ENCODE measurements at regions not wholly inside any gene's neighbourhood (a gene's known extent, or its start where the extent isn't known, plus 50 kb on each side); places are given as distances from the start of the nearest gene placed in this dataset.
"Not testable (repeated sequence)": the region's sequence is repeated elsewhere in the genome, so short reads cannot be mapped to it uniquely, and the experiment has no call there.

GRCh38 chr14:106348873-106349540 is 822.6 kb downstream of the TMEM121 start:
- peak; percentile 86 for DNase-seq (ENCODE audit: low spot score)

GRCh38 chr14:106349678-106350457 is 823.5 kb downstream of the TMEM121 start:
- DNase-seq (ENCODE audit: low spot score): not testable (repeated sequence)

- not testable (repeated sequence) for DNase-seq (ENCODE audit: low spot score)
These were observed 828.8 kb downstream of the TMEM121 start for GRCh38 chr14:106355007-106355791.

- not testable (repeated sequence) for DNase-seq (ENCODE audit: low spot score)
These were observed 829.7 kb downstream of the TMEM121 start for GRCh38 chr14:106355881-106356642.

GRCh38 chr14:106356643-106356930 is 830.2 kb downstream of the TMEM121 start:
- not testable (repeated sequence) for DNase-seq (ENCODE audit: low spot score)

GRCh38 chr14:106359157-106359887 is 832.9 kb downstream of the TMEM121 start:
- DNase-seq (ENCODE audit: low spot score): peak; percentile 62

- not testable (repeated sequence) for DNase-seq (ENCODE audit: low spot score)
These were observed 839.0 kb downstream of the TMEM121 start for GRCh38 chr14:106365371-106365770.

DNA sequence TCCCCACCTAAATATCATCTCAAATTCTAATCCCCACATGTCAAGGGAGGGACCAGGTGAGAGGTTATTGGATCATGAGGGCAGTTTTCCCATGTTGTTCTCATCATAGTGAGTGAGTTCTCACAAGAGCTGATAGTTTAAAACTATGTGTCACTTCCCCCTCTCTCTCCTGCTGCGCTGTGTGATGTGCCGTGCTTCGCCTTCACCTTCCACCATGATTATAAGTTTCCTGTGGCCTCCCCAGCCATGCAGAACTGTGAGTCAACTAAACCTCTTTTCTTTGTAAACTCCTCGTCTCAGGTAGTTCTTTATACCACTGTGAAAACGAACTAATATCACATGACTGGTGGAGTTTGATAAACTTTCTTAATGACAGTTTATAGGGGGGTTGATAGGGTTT is 839.5 kb downstream of the TMEM121 start:
- DNase-seq (ENCODE audit: low spot score): not testable (repeated sequence)

- DNase-seq (ENCODE audit: low spot score): not testable (repeated sequence)
These were observed 840.6 kb downstream of the TMEM121 start for GRCh38 chr14:106366971-106367370.

GRCh38 chr14:106369456-106369855 is 843.1 kb downstream of the TMEM121 start:
- DNase-seq (ENCODE audit: low spot score): not testable (repeated sequence)

DNA sequence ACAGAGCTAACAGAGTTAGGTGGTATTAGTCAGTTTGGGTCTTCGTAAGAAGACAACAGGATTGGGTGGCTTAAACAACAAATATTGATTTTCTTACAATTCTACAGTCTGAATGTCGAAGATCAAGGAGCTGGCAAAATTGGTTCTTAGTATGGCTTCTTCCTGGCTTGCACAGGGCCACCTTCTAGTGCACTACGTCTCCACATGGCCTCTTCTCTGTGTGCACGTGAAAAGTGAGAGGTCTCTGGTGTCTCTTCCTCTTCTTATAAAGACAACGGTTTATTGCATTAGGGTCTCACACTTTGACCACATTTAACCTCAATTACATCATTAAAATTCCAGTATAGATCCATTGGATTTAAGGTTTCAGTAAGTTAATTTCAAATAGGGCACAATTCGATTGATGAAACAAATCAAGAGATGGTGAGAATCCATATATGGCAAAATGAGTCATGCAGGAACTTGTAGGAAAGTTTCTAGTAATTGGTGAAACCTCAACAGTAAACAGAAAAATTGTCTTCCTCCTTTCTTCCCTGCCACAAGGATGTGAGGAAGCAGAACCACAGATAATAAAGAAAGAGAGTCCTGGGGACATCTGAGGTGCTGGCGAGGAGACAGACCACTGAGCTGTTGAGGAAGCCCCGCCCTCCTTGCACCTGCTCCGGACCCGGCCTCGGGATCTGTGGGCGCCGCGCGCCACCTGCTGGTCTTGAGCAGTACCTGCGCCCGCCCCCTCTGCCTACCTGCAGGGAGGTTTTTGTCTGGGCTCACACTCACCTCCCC is 846.7 kb downstream of the TMEM121 start:
- DNase-seq (ENCODE audit: low spot score): peak; percentile 79

- DNase-seq (ENCODE audit: low spot score): not testable (repeated sequence)
These were observed 847.3 kb downstream of the TMEM121 start for GRCh38 chr14:106373653-106374110.

- DNase-seq (ENCODE audit: low spot score): no peak
These were observed 851.0 kb downstream of the TMEM121 start for GRCh38 chr14:106377432-106377831.

- peak; percentile 37 for DNase-seq (ENCODE audit: low spot score)
These were observed 851.8 kb downstream of the TMEM121 start for GRCh38 chr14:106378191-106378590.

DNA sequence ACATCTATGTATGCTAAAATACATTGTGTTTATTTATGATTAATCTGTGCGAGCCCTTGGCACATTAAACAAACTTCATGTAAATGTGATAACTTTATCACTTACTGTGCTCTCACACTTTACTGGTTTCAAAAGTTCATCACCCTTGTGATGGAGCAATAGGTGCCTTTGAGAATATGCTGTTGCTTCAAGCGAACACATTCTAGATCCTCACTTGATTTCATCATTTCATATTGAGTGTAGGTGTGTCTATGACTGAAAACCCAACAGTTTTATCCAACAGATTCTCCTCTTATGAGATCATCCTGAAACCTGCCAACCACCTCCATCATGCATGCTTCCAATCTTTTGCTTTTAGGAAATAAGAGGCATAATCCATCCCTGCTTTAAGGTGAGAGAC is 854.4 kb downstream of the TMEM121 start:
- DNase-seq (ENCODE audit: low spot score): no peak

- DNase-seq (ENCODE audit: low spot score): not testable (repeated sequence)
These were observed 862.8 kb downstream of the TMEM121 start for GRCh38 chr14:106389186-106389585.

DNA sequence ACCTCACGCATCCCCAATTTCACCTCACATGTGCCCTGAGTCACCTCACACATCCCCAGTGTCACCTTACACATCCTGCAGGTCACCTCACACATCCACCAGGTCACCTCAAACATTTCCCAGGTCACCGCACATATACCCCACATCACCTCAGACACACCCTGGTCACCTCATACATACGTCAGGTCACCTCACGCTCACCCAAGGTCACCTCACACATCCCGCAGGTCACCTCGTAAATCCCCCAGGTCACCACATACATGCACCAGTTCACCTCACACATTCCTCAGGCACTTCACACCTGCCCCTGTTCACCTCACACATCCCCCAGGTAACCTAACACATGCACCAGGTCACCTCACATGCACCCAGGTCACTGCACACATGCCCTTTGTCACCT is 864.0 kb downstream of the TMEM121 start:
- DNase-seq (ENCODE audit: low spot score): no peak

GRCh38 chr14:106390947-106391346 is 864.6 kb downstream of the TMEM121 start:
- no peak for DNase-seq (ENCODE audit: low spot score)

DNA sequence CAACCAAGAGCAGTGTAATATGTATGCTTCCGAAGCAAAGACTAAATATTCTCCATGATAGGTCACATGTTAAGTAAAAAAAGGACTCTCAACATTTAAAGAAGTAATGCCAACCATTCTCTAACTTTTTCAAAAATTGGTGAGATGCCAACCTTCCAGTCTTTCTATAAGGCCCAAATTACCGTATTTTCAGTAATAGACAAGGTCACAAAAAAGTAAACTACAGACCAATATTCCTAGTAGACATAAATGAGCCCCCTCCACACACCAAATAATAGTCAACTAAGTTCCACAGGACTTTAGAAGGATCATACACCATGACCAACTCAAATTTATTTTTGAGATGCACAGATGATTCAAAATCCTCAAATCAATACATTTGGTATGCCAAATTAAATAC is 867.4 kb downstream of the TMEM121 start:
- no peak for DNase-seq (ENCODE audit: low spot score)

DNA sequence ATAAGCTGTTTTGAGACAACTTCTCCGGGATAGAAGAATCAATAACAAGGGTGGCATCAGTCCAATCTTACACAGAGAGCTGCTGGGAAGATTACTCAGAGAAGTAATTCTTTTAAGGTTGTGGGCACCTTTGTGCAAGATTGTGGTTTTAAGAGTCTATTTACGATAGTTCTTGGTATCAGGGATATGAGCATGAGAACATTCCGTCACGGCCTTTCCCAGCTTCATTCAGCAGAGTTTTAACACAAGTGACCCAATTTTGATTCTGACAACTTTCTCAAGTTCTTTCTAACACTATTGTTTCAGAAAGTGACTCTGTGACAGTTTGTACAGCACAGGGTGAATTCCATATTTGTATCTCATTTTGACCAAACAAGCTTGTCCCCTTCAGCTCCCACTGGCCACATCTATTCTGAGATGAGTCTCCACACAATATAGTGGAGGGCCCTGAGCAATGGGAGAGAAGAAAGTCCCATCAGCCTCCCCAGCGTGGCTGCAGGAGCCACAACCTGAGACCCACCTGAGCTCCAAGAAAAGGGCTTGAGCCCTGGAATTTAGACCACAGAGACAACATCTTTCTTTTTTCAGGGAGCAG is 869.2 kb downstream of the TMEM121 start:
- DNase-seq (ENCODE audit: low spot score): peak; percentile 60
